ENCODE measurements at regions not wholly inside any gene's neighbourhood (a gene's known extent, or its start where the extent isn't known, plus 50 kb on each side); places are given as distances from the start of the nearest gene placed in this dataset.

GRCh38 chr20:7820897-7821296 lies 119.4 kb downstream of the HAO1 start:
- no peak for DNase-seq

GRCh38 chr20:7822772-7823171 lies 117.5 kb downstream of the HAO1 start:
- DNase-seq, result no peak

- DNase-seq, result no peak
Measured at GRCh38 chr20:7828437-7828836, 111.8 kb downstream of the HAO1 start.

- no peak for DNase-seq
Measured at GRCh38 chr20:7829031-7829430, 111.2 kb downstream of the HAO1 start.

GRCh38 chr20:7829776-7830175 lies 110.5 kb downstream of the HAO1 start:
- no peak for DNase-seq
